ENCODE measurements at regions not wholly inside any gene's neighbourhood (a gene's known extent, or its start where the extent isn't known, plus 50 kb on each side); places are given as distances from the start of the nearest gene placed in this dataset.

DNA sequence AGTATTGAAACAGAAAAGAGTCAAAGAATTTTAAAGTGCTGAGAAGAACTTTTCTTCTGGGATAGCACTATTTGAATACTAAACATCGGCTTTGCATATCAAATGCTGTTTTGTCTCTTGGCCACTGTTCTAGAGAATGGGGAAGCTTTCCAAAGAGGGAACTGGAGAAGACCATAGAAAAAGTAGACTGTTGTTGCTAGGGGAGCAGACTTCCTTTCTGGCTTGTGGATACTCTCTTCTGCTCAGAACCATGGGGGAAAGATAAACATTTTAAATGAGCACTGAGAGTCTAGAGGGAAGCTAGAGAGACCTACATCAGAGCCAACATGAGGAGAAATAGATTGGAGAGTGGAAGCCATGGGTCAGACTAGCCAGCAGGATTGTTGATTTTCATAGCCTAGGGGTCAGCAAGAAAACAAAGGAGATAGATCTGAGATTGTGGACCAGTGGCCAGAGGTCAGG is 315.7 kb downstream of the KCTD12 start:
- H3K4me1 ChIP-seq (ENCODE audit: control insufficient read depth in 1 of 2, insufficient read depth in 2 of 2, low read length in 2 of 2): no peaks in the 10 kb centered on the region
- H3K9me3 ChIP-seq (ENCODE audit: control insufficient read depth in 1 of 2, low read length in 2 of 2): no peaks in the 10 kb centered on the region
- H3K36me3 ChIP-seq (ENCODE audit: control insufficient read depth in 1 of 2, insufficient read depth in 2 of 2, low read length in 2 of 2): no peaks in the 10 kb centered on the region
- no peak overlapping the region for H3K27ac ChIP-seq (ENCODE audit: low read depth, low read length)
- no peaks in the 10 kb centered on the region for H3K27me3 ChIP-seq (ENCODE audit: control insufficient read depth in 1 of 2, insufficient read depth in 2 of 2, low read length in 2 of 2)
- H3K9ac ChIP-seq (ENCODE audit: low read depth in 1 of 2, low read length in 2 of 2): no peak overlapping the region
- no peak overlapping the region for H3K4me3 ChIP-seq (ENCODE audit: low read depth in 1 of 2, low read length in 2 of 2)

DNA sequence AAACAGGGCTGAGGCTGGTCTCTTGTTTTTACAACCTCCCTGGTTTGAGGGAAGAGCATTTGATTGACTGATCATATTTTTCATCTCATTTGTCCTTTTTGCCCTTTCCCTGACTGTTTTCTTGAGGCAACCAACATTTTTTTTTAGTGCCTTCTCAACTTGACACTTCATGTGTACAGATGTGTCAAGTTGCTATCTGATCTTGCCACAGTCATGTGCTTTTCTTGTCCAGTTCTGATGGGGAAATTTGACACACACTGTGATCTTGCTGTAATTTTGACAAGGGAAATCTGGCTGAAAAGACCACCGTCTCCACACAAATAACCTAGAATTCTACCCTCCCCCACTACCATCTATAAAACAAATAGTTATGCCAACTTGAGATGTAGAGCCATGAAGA is 329.6 kb downstream of the KCTD12 start:
- Histone ChIP-seq H3K36me3 (ENCODE audit: control insufficient read depth in 1 of 2, insufficient read depth in 2 of 2, low read length in 2 of 2) (no peaks in the 10 kb centered on the region), H3K9ac (ENCODE audit: low read depth in 1 of 2, low read length in 2 of 2) (no peak overlapping the region), H3K9me3 (ENCODE audit: control insufficient read depth in 1 of 2, low read length in 2 of 2) (no peaks in the 10 kb centered on the region), H3K27me3 (ENCODE audit: control insufficient read depth in 1 of 2, insufficient read depth in 2 of 2, low read length in 2 of 2) (no peaks in the 10 kb centered on the region), H3K4me1 (ENCODE audit: control insufficient read depth in 1 of 2, insufficient read depth in 2 of 2, low read length in 2 of 2) (no peaks in the 10 kb centered on the region), H3K27ac (ENCODE audit: low read depth, low read length) (no peak overlapping the region), H3K4me3 (ENCODE audit: low read depth in 1 of 2, low read length in 2 of 2) (no peak overlapping the region)

DNA sequence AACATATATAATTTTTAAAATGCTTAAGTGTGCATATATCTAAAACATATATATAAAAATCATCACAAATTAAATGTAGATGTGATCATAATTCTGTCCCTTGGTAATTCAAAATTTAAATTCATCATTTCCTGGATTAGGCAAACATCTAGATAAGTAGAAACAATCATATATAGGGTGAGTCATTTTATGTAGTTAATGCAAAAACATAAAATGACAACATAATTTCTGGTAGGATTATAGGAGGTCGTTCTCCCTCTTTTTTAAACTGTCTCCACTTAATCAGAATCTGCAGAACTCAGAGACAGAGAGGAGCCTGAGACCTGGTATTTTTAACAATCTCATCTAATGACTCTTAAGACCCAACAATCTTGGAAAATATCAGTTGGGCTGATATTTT is 333.4 kb downstream of the KCTD12 start:
- no peaks in the 10 kb centered on the region for H3K27me3 ChIP-seq (ENCODE audit: control insufficient read depth in 1 of 2, insufficient read depth in 2 of 2, low read length in 2 of 2)
- H3K4me3 ChIP-seq (ENCODE audit: low read depth in 1 of 2, low read length in 2 of 2): no peak overlapping the region
- H3K9me3 ChIP-seq (ENCODE audit: control insufficient read depth in 1 of 2, low read length in 2 of 2): no peaks in the 10 kb centered on the region
- H3K9ac ChIP-seq (ENCODE audit: low read depth in 1 of 2, low read length in 2 of 2): no peak overlapping the region
- no peak overlapping the region for H3K27ac ChIP-seq (ENCODE audit: low read depth, low read length)
- no peaks in the 10 kb centered on the region for H3K36me3 ChIP-seq (ENCODE audit: control insufficient read depth in 1 of 2, insufficient read depth in 2 of 2, low read length in 2 of 2)
- H3K4me1 ChIP-seq (ENCODE audit: control insufficient read depth in 1 of 2, insufficient read depth in 2 of 2, low read length in 2 of 2): no peaks in the 10 kb centered on the region

DNA sequence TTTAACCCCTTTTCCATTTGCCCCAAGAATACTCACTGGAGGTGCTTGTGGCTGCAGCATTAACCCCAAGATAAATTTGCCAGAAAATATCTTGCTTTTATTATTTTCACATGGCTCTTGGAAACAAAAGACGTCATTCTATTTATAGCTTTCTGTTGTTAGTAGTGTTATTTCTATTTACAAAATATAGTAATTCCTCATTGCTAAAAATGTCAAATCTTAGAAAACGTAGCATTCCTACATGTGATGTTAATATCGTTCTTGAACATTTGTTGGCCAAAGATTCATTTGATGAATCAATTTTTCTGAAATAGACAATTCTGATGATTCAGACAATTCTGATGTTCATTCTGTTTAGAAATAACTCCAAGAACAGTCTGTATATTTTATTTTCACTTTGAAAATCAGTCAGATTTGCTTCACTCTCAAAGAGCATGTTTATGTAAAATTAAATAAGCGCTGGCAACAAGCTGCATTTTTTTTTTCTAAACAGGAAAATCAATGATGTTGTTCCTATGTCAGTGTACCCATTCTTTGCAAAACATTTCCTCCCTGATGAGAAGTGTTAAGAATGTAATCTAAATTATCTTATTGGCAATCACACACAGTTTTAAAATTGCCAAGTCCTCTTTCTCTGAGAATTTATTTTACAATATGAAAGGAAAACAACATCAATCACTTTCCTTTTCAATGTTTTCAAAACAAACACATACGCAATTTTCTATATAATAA is 334.0 kb downstream of the KCTD12 start:
- Histone ChIP-seq H3K9ac (ENCODE audit: low read depth in 1 of 2, low read length in 2 of 2) (no peak overlapping the region), H3K27me3 (ENCODE audit: control insufficient read depth in 1 of 2, insufficient read depth in 2 of 2, low read length in 2 of 2) (no peaks in the 10 kb centered on the region), H3K36me3 (ENCODE audit: control insufficient read depth in 1 of 2, insufficient read depth in 2 of 2, low read length in 2 of 2) (no peaks in the 10 kb centered on the region), H3K9me3 (ENCODE audit: control insufficient read depth in 1 of 2, low read length in 2 of 2) (no peaks in the 10 kb centered on the region), H3K27ac (ENCODE audit: low read depth, low read length) (no peak overlapping the region), H3K4me3 (ENCODE audit: low read depth in 1 of 2, low read length in 2 of 2) (no peak overlapping the region), H3K4me1 (ENCODE audit: control insufficient read depth in 1 of 2, insufficient read depth in 2 of 2, low read length in 2 of 2) (no peaks in the 10 kb centered on the region)

DNA sequence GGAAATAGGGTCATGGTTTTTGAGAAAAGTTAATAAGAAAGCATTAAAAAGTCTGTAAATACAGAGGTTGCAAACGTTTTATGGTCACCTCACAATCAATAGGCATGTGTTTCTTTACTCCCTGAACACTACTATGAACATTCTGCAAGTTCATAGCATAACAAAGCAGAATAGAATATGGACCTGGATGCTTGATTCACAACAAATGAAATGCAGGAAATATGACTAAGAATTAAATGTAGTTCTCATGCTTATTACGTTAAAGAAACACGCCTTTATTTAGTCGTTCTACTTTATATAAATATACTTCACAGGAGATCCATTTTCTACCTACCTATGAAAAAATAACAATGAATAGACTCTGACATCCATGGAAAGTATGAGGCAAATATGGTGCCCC is 344.0 kb downstream of the KCTD12 start:
- no peak overlapping the region for H3K9ac ChIP-seq (ENCODE audit: low read depth in 1 of 2, low read length in 2 of 2)
- H3K27ac ChIP-seq (ENCODE audit: low read depth, low read length): no peak overlapping the region
- H3K27me3 ChIP-seq (ENCODE audit: control insufficient read depth in 1 of 2, insufficient read depth in 2 of 2, low read length in 2 of 2): no peaks in the 10 kb centered on the region
- H3K4me1 ChIP-seq (ENCODE audit: control insufficient read depth in 1 of 2, insufficient read depth in 2 of 2, low read length in 2 of 2): no peaks in the 10 kb centered on the region
- H3K9me3 ChIP-seq (ENCODE audit: control insufficient read depth in 1 of 2, low read length in 2 of 2): no peaks in the 10 kb centered on the region
- H3K36me3 ChIP-seq (ENCODE audit: control insufficient read depth in 1 of 2, insufficient read depth in 2 of 2, low read length in 2 of 2): no peaks in the 10 kb centered on the region
- H3K4me3 ChIP-seq (ENCODE audit: low read depth in 1 of 2, low read length in 2 of 2): no peak overlapping the region

DNA sequence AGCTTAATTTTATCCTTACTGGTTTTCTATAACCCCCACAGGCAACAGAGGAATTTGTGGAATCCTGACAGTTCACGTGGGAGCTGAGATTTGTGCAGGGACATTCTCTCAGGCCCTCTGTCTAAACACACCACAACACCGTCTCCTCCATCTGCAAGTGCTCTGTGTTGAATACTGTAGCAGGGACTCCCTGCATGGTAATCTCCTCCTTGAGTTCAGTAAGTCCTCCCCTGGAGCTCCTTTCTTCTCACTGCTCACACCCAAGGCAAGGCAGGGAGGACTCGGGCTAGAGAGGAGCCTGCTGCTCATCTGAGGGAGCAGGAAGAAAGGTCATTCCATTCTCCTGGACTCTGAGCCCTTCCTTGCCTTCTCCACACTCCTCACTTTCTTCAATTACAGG is 348.2 kb downstream of the KCTD12 start:
- Histone ChIP-seq H3K4me3 (ENCODE audit: low read depth in 1 of 2, low read length in 2 of 2) (no peak overlapping the region), H3K27ac (ENCODE audit: low read depth, low read length) (no peak overlapping the region), H3K4me1 (ENCODE audit: control insufficient read depth in 1 of 2, insufficient read depth in 2 of 2, low read length in 2 of 2) (no peaks in the 10 kb centered on the region), H3K27me3 (ENCODE audit: control insufficient read depth in 1 of 2, insufficient read depth in 2 of 2, low read length in 2 of 2) (no peaks in the 10 kb centered on the region), H3K36me3 (ENCODE audit: control insufficient read depth in 1 of 2, insufficient read depth in 2 of 2, low read length in 2 of 2) (no peaks in the 10 kb centered on the region), H3K9ac (ENCODE audit: low read depth in 1 of 2, low read length in 2 of 2) (no peak overlapping the region), H3K9me3 (ENCODE audit: control insufficient read depth in 1 of 2, low read length in 2 of 2) (no peaks in the 10 kb centered on the region)

DNA sequence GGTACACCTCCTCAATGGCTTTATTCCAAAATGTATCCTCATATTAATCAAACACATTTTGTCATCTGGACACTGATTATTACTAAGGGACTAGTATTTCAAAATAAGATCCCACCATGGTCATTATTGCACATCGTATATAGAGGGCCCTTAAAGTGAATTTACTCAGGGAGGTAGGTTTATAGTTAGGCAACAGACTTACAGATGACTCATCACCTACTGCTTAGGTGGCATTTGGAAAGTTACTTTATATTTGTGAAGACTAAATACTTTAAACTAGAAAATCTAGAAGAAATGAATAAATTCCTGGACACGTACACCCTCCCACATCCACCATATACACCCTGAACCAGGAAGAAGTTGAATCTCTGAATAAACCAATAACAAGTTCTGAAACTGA is 353.0 kb downstream of the KCTD12 start:
- Histone ChIP-seq H3K27ac (ENCODE audit: low read depth, low read length) (no peak overlapping the region), H3K4me1 (ENCODE audit: control insufficient read depth in 1 of 2, insufficient read depth in 2 of 2, low read length in 2 of 2) (no peaks in the 10 kb centered on the region), H3K9ac (ENCODE audit: low read depth in 1 of 2, low read length in 2 of 2) (no peak overlapping the region), H3K36me3 (ENCODE audit: control insufficient read depth in 1 of 2, insufficient read depth in 2 of 2, low read length in 2 of 2) (no peaks in the 10 kb centered on the region), H3K27me3 (ENCODE audit: control insufficient read depth in 1 of 2, insufficient read depth in 2 of 2, low read length in 2 of 2) (no peaks in the 10 kb centered on the region), H3K4me3 (ENCODE audit: low read depth in 1 of 2, low read length in 2 of 2) (no peak overlapping the region), H3K9me3 (ENCODE audit: control insufficient read depth in 1 of 2, low read length in 2 of 2) (no peaks in the 10 kb centered on the region)

DNA sequence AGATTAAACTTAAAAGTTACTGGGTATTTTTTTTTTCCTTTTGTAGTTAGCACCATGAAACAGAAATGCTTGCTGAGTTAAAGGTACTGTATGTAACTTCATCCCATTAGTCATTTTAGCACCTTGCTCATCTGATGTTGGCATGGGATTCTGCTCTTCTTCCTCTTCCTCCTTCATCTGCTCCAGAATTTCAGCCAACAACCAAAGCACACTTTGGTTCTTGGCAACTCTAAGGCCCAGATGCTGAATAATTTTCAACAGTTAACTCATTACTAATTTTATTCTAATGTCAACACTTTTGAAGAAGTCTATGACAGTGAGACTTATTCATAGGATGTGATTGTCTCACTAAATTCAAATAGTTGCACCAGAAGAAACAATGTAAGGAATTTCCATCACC is 359.2 kb downstream of the KCTD12 start:
- Histone ChIP-seq H3K9me3 (ENCODE audit: control insufficient read depth in 1 of 2, low read length in 2 of 2) (no peaks in the 10 kb centered on the region), H3K4me1 (ENCODE audit: control insufficient read depth in 1 of 2, insufficient read depth in 2 of 2, low read length in 2 of 2) (no peaks in the 10 kb centered on the region), H3K9ac (ENCODE audit: low read depth in 1 of 2, low read length in 2 of 2) (no peak overlapping the region), H3K36me3 (ENCODE audit: control insufficient read depth in 1 of 2, insufficient read depth in 2 of 2, low read length in 2 of 2) (no peaks in the 10 kb centered on the region), H3K27me3 (ENCODE audit: control insufficient read depth in 1 of 2, insufficient read depth in 2 of 2, low read length in 2 of 2) (no peaks in the 10 kb centered on the region), H3K27ac (ENCODE audit: low read depth, low read length) (no peak overlapping the region), H3K4me3 (ENCODE audit: low read depth in 1 of 2, low read length in 2 of 2) (no peak overlapping the region)

DNA sequence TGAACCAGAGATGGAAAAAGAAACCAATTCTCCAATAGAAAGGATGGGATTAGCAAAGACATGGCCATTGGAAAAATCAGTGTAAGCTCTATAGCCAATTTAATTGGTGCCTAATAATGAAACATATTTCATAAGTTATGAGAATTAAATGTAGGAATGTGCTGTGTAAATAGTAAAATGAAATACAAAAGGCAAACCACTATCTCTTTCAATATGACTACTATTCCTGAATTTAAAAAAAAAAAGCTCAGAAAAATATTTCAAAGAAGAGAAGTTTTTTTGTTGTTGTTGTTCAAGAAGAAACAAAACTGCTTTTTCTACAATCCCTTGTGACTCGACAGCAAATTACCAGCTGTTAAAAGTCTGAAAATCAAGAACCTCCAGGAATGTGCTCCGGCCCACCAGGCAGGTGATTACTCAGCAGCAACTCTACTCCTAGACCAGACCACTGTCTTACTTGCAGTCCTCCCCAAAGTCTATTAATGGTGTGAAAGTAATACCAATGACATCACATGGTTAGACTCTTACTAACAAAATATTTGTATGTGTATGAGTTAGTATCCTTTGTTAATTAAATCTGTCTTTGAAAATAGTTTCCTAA is 362.4 kb downstream of the KCTD12 start:
- Histone ChIP-seq H3K27ac (ENCODE audit: low read depth, low read length) (no peak overlapping the region), H3K36me3 (ENCODE audit: control insufficient read depth in 1 of 2, insufficient read depth in 2 of 2, low read length in 2 of 2) (no peaks in the 10 kb centered on the region), H3K27me3 (ENCODE audit: control insufficient read depth in 1 of 2, insufficient read depth in 2 of 2, low read length in 2 of 2) (no peaks in the 10 kb centered on the region), H3K9ac (ENCODE audit: low read depth in 1 of 2, low read length in 2 of 2) (no peak overlapping the region), H3K4me3 (ENCODE audit: low read depth in 1 of 2, low read length in 2 of 2) (no peak overlapping the region), H3K9me3 (ENCODE audit: control insufficient read depth in 1 of 2, low read length in 2 of 2) (no peaks in the 10 kb centered on the region), H3K4me1 (ENCODE audit: control insufficient read depth in 1 of 2, insufficient read depth in 2 of 2, low read length in 2 of 2) (no peaks in the 10 kb centered on the region)

DNA sequence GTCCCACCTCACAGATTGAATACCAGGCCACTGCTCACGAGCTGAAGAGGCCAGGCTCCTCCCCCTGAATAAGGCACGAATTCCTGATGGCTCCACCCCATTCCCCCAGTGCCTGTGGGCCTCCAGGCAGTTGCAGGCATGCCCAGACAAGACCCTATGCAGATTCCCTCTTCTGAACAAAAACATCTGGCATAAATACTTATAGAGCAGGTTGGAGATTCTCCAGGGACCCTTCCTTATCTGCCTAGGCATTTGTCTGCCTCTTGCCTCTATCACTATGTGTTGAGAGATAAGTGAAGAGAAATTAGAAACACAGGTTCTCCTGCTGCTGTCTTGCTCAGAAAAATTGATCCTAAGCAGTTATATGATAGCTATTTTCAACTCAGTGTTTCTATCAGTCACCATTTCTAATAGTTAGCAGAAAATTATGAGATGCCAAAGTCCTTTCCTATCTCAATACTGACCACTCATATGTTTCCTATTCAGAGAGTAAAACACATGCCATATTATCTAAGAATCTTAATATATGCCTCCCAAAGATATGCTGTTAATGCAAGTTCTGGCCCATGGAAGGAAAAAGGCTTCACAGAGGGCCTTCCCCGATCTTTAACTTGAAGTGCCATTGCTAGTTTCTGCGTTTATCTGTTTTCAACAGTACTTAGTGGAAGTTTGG is 364.0 kb downstream of the KCTD12 start:
- H3K4me3 ChIP-seq (ENCODE audit: low read depth in 1 of 2, low read length in 2 of 2): no peak overlapping the region
- H3K9ac ChIP-seq (ENCODE audit: low read depth in 1 of 2, low read length in 2 of 2): no peak overlapping the region
- no peaks in the 10 kb centered on the region for H3K36me3 ChIP-seq (ENCODE audit: control insufficient read depth in 1 of 2, insufficient read depth in 2 of 2, low read length in 2 of 2)
- no peaks in the 10 kb centered on the region for H3K9me3 ChIP-seq (ENCODE audit: control insufficient read depth in 1 of 2, low read length in 2 of 2)
- H3K27me3 ChIP-seq (ENCODE audit: control insufficient read depth in 1 of 2, insufficient read depth in 2 of 2, low read length in 2 of 2): no peaks in the 10 kb centered on the region
- H3K27ac ChIP-seq (ENCODE audit: low read depth, low read length): no peak overlapping the region
- H3K4me1 ChIP-seq (ENCODE audit: control insufficient read depth in 1 of 2, insufficient read depth in 2 of 2, low read length in 2 of 2): no peaks in the 10 kb centered on the region

Data from duodenal mucosa (tissue), 2 donors.